ENCODE measurements at regions not wholly inside any gene's neighbourhood (a gene's known extent, or its start where the extent isn't known, plus 50 kb on each side); places are given as distances from the start of the nearest gene placed in this dataset.

DNA sequence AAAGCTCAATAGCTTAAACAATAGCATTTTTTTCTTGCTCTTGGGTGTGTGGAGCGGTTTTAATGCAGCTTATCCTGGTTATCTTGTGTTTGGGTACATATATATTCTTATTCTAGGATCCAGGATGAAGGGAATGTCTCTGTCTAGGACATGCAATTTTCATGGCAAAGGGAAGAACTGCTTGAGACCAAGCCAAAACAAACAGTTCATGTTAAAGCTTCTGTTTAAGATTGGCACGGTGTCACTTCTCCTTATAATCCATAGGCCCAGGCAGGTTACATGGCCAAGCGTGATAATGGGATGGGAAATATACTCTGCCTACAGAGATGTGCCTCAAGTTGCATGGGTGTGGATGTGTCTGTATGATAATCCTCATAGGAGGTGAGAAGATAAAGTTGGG lies 177.1 kb upstream of the PGR start:
- Histone ChIP-seq H2AFZ (ENCODE audit: low read length) (no peak overlapping the region), H3K4me3 (ENCODE audit: low read depth, low read length, poor library complexity, severe bottlenecking) (no peak overlapping the region), H3K27me3 (ENCODE audit: insufficient read depth, low read length) (no peaks in the 10 kb centered on the region), H3K9me3 (ENCODE audit: low read length) (no peaks in the 10 kb centered on the region), H3K79me2 (ENCODE audit: insufficient read depth, low read length) (no peaks in the 10 kb centered on the region), H3K9me2 (ENCODE audit: low read depth, low read length) (no peaks in the 10 kb centered on the region), H3F3A (ENCODE audit: insufficient read depth, low read length) (no peaks in the 10 kb centered on the region), H3K9ac (ENCODE audit: low read length) (no peak overlapping the region), H4K20me1 (ENCODE audit: insufficient read depth, low read length) (no peaks in the 10 kb centered on the region), H3K4me2 (ENCODE audit: low read length) (no peak overlapping the region), H3K27ac (ENCODE audit: low read depth, low read length, poor library complexity, severe bottlenecking) (no peak overlapping the region), H3K36me3 (ENCODE audit: insufficient read depth, low read length) (no peaks in the 10 kb centered on the region), H3K4me1 (ENCODE audit: insufficient read depth, low read length, severe bottlenecking) (no peaks in the 10 kb centered on the region)
- TF ChIP-seq, protein P1, sequence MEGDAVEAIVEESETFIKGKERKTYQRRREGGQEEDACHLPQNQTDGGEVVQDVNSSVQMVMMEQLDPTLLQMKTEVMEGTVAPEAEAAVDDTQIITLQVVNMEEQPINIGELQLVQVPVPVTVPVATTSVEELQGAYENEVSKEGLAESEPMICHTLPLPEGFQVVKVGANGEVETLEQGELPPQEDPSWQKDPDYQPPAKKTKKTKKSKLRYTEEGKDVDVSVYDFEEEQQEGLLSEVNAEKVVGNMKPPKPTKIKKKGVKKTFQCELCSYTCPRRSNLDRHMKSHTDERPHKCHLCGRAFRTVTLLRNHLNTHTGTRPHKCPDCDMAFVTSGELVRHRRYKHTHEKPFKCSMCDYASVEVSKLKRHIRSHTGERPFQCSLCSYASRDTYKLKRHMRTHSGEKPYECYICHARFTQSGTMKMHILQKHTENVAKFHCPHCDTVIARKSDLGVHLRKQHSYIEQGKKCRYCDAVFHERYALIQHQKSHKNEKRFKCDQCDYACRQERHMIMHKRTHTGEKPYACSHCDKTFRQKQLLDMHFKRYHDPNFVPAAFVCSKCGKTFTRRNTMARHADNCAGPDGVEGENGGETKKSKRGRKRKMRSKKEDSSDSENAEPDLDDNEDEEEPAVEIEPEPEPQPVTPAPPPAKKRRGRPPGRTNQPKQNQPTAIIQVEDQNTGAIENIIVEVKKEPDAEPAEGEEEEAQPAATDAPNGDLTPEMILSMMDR (IDR thresholded peaks at IDR 0.05; ENCODE audit: low read length), result no peak
- TF ChIP-seq EZH2 (IDR thresholded peaks at IDR 0.05; ENCODE audit: borderline replicate concordance, low read length), result no peak

DNA sequence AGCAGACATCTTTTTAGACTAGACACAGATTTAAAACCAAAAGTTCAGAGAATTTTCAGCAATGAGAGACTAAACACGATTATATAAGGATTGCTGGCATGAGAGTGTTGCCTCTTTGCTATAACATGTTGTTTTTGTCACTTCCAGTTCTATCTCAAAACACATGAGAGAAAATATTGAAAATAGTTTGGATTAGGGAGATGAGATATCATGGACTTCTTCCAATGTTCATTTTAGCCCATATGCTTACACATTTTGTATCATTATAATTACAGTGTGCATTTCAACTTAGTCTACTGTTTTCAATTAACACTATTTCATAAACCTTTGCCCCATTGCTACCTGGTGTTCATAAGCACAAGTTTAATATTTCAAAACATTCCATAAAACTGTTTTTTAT lies 175.9 kb upstream of the PGR start:
- no peak for TF ChIP-seq EZH2 (IDR thresholded peaks at IDR 0.05; ENCODE audit: borderline replicate concordance, low read length)
- TF ChIP-seq, protein P1 (IDR thresholded peaks at IDR 0.05; ENCODE audit: low read length), result no peak
- H3K9me2 ChIP-seq (ENCODE audit: low read depth, low read length), result no peaks in the 10 kb centered on the region
- no peak overlapping the region for H3K27ac ChIP-seq (ENCODE audit: low read depth, low read length, poor library complexity, severe bottlenecking)
- H3K36me3 ChIP-seq (ENCODE audit: insufficient read depth, low read length), result no peaks in the 10 kb centered on the region
- H3K4me2 ChIP-seq (ENCODE audit: low read length), result no peak overlapping the region
- H4K20me1 ChIP-seq (ENCODE audit: insufficient read depth, low read length), result no peaks in the 10 kb centered on the region
- H3K79me2 ChIP-seq (ENCODE audit: insufficient read depth, low read length), result no peaks in the 10 kb centered on the region
- no peaks in the 10 kb centered on the region for H3K27me3 ChIP-seq (ENCODE audit: insufficient read depth, low read length)
- no peak overlapping the region for H3K4me3 ChIP-seq (ENCODE audit: low read depth, low read length, poor library complexity, severe bottlenecking)
- no peaks in the 10 kb centered on the region for H3K4me1 ChIP-seq (ENCODE audit: insufficient read depth, low read length, severe bottlenecking)
- no peak overlapping the region for H3K9ac ChIP-seq (ENCODE audit: low read length)
- no peaks in the 10 kb centered on the region for H3K9me3 ChIP-seq (ENCODE audit: low read length)
- no peak overlapping the region for H2AFZ ChIP-seq (ENCODE audit: low read length)
- no peaks in the 10 kb centered on the region for H3F3A ChIP-seq (ENCODE audit: insufficient read depth, low read length)

DNA sequence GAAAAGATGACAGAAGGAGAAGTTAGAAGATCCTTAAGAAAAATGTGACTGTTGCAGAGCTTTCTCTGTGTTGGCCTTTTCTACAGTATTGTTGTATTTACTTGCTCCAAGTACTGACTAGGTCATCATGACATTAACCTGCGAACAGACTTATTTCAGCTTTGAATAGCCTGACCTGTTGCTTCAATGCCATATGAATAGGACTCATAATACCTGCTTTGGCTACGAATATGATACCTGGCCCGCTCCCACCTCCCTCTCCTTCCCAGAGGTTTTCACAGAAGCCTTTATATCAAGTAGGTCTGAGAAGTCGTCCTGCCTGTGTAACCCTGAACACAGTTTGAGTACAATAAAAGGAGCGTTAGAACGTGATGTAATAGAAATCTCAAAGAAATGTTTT lies 169.6 kb upstream of the PGR start:
- Histone ChIP-seq H3K9me2 (ENCODE audit: low read depth, low read length) (no peaks in the 10 kb centered on the region), H4K20me1 (ENCODE audit: insufficient read depth, low read length) (no peaks in the 10 kb centered on the region), H3K27ac (ENCODE audit: low read depth, low read length, poor library complexity, severe bottlenecking) (no peak overlapping the region), H3K79me2 (ENCODE audit: insufficient read depth, low read length) (no peaks in the 10 kb centered on the region), H3K9ac (ENCODE audit: low read length) (no peak overlapping the region), H3K9me3 (ENCODE audit: low read length) (no peaks in the 10 kb centered on the region), H3K4me2 (ENCODE audit: low read length) (no peak overlapping the region), H3F3A (ENCODE audit: insufficient read depth, low read length) (no peaks in the 10 kb centered on the region), H3K4me3 (ENCODE audit: low read depth, low read length, poor library complexity, severe bottlenecking) (no peak overlapping the region), H3K4me1 (ENCODE audit: insufficient read depth, low read length, severe bottlenecking) (no peaks in the 10 kb centered on the region), H3K36me3 (ENCODE audit: insufficient read depth, low read length) (no peaks in the 10 kb centered on the region), H2AFZ (ENCODE audit: low read length) (no peak overlapping the region), H3K27me3 (ENCODE audit: insufficient read depth, low read length) (no peaks in the 10 kb centered on the region)
- TF ChIP-seq EZH2 (IDR thresholded peaks at IDR 0.05; ENCODE audit: borderline replicate concordance, low read length), result no peak
- TF ChIP-seq, protein P1 (IDR thresholded peaks at IDR 0.05; ENCODE audit: low read length), result no peak
